ENCODE measurements at regions not wholly inside any gene's neighbourhood (a gene's known extent, or its start where the extent isn't known, plus 50 kb on each side); places are given as distances from the start of the nearest gene placed in this dataset.

DNA sequence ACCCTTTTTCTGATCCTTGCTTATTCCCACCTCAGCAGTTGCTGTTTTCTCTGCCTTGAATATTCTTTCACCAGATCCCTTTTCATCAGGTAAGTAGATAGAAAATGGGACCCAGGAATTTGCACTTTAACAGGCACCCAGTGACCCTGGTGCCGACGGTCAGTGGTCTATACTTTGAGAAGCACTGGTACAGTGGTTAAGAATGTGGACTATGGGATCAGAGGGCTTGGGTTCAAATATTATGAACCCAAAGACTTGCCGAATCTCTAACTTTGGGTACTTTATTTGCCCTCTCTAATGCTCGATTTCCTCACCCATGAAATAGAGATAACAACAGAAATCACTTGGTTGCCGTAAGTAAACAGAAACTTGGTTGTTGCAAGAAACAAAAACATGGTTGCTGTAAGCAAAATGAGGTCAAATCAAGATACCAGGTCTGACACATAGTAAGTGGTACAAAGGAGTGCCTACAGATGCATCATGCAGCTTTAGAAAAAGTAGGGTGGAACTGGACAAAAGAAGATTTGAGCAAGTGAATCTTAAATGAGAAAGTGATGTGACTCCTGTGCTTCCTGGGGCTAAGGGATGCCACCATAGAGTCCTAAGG, 69.5 kb upstream of the GLS start:
- TF ChIP-seq SPI1 (IDR thresholded peaks at IDR 0.05; ENCODE audit: borderline replicate concordance, insufficient read depth, low read depth, low read length) (no peak), SIN3A (IDR thresholded peaks at IDR 0.05; ENCODE audit: low read depth, low read length) (no peak)
